ENCODE measurements at regions not wholly inside any gene's neighbourhood (a gene's known extent, or its start where the extent isn't known, plus 50 kb on each side); places are given as distances from the start of the nearest gene placed in this dataset.

- no peak overlapping the region for H2BK12ac ChIP-seq (ENCODE audit: low read depth, low read length)
- no peak overlapping the region for H3K18ac ChIP-seq (ENCODE audit: extremely low read depth, low read length)
- H4K5ac ChIP-seq (ENCODE audit: insufficient read length, low read depth, low read length) = no peak overlapping the region
- H4K8ac ChIP-seq (ENCODE audit: extremely low read depth, insufficient read depth, low read length) = no peak overlapping the region
- H3K56ac ChIP-seq (replicated peaks; ENCODE audit: insufficient read length, low read depth, low read length) = no peak overlapping the region
- H2BK20ac ChIP-seq (ENCODE audit: low read length) = no peak overlapping the region
- no peak overlapping the region for H2BK120ac ChIP-seq (replicated peaks; ENCODE audit: low read depth, low read length)
- no peak overlapping the region for H2BK15ac ChIP-seq (ENCODE audit: low read length)
- H3K79me1 ChIP-seq (ENCODE audit: low read depth, low read length) = no peaks in the 10 kb centered on the region
- WGBS, 2 experiments (ENCODE audit: extremely low coverage in 1 of 2, insufficient coverage in 1 of 2, insufficient read length in 1 of 2, insufficient replicate concordance in 2 of 2, low coverage in 1 of 2, low lambda C conversion rate in 2 of 2, missing lambda C conversion rate in 1 of 2) = 96% methylated on average over 4 of the region's 4 CpGs; no CpG with 5 or more reads in 1 of the 2 experiments
- no peak for FAIRE-seq
- POLR2A ChIA-PET (ENCODE audit: partially characterized antibody) = no interaction called here
- no peak for DNase-seq (ENCODE audit: low read depth in 1 of 2, low spot score in 2 of 2)
- H2BK5ac ChIP-seq (ENCODE audit: low read depth, low read length) = no peak overlapping the region
- CTCF ChIA-PET (ENCODE audit: partially characterized antibody) = interaction anchor here (0.6 kb wide), 1 partner anchor 36 kb away, joined by 3 read pairs; no protein-coding TSS in a partner anchor
- no peaks in the 10 kb centered on the region for H3K23me2 ChIP-seq (ENCODE audit: low read depth, low read length)
- no peaks in the 10 kb centered on the region for H3K36me3 ChIP-seq (ENCODE audit: control insufficient read depth in 2 of 4, insufficient read depth in 4 of 4, low read length in 3 of 4)
- TF ChIP-seq CTCF (IDR thresholded peaks at IDR 0.05; ENCODE audit: control extremely low read depth in 1 of 3, insufficient read depth in 1 of 3, low read depth in 1 of 3, low read length in 3 of 3) (no peak), HDAC2 (IDR thresholded peaks at IDR 0.05; ENCODE audit: borderline replicate concordance in 1 of 2, low read depth in 2 of 2, low read length in 2 of 2) (no peak), SP1 (IDR thresholded peaks at IDR 0.05; ENCODE audit: low read depth, low read length) (no peak), USF2 (IDR thresholded peaks at IDR 0.05; ENCODE audit: low read length) (no peak), HDAC6 (IDR thresholded peaks at IDR 0.05; ENCODE audit: low read depth, low read length) (no peak), CHD1 (IDR thresholded peaks at IDR 0.05; ENCODE audit: low read depth, low read length) (no peak), RNF2 (IDR thresholded peaks at IDR 0.05; ENCODE audit: borderline replicate concordance, low read depth, low read length, missing control alignments, poor library complexity, severe bottlenecking) (no peak), SP2 (IDR thresholded peaks at IDR 0.05; ENCODE audit: low read length) (no peak), POLR2AphosphoS5 (IDR thresholded peaks at IDR 0.05; ENCODE audit: low read depth, low read length) (no peak)
- no peaks in the 10 kb centered on the region for H3K27me3 ChIP-seq (replicated peaks in 1 of 4; ENCODE audit: control insufficient read depth in 3 of 4, extremely low read depth in 1 of 4, insufficient read depth in 3 of 4, low read length in 3 of 4)
- H3K14ac ChIP-seq (ENCODE audit: insufficient read length) = no peak overlapping the region
- no peak overlapping the region for H4K91ac ChIP-seq (replicated peaks; ENCODE audit: insufficient read length, low read length)
- no peak overlapping the region for H2AK5ac ChIP-seq (ENCODE audit: low read depth, low read length)
- H3K79me2 ChIP-seq (ENCODE audit: control insufficient read depth in 1 of 2, insufficient read depth in 2 of 2, low read length in 2 of 2) = no peaks in the 10 kb centered on the region
- no peak overlapping the region for H2AFZ ChIP-seq (ENCODE audit: low read length)
- H3K23ac ChIP-seq (ENCODE audit: insufficient read length) = no peak overlapping the region
- no peak overlapping the region for H3K9ac ChIP-seq (replicated peaks in 1 of 4; ENCODE audit: extremely low read depth in 1 of 4, low read depth in 3 of 4, low read length in 3 of 4)
- peaks cover 0 to under 1% (median 0%) of the 10 kb centered on the region in 4 experiments; a peak in 1 of 7 replicates for H3K4me1 ChIP-seq (replicated peaks in 1 of 4; ENCODE audit: control insufficient read depth in 3 of 4, insufficient read depth in 4 of 4, low read length in 3 of 4)
- H3K9me3 ChIP-seq (ENCODE audit: insufficient read depth in 2 of 2, low read depth in 1 of 2, low read length in 1 of 2) = peaks cover 3 to 4% of the 10 kb centered on the region in 2 experiments; a peak in 1 of 4 replicates
- no peak overlapping the region for H3K27ac ChIP-seq (ENCODE audit: low read depth, low read length)
- no peak overlapping the region for H3K4me2 ChIP-seq (ENCODE audit: insufficient read depth in 1 of 2, low read depth in 2 of 2, low read length in 2 of 2)
- H4K20me1 ChIP-seq (replicated peaks in 1 of 2; ENCODE audit: control insufficient read depth in 1 of 2, insufficient read depth in 2 of 2, low read length in 2 of 2) = no peaks in the 10 kb centered on the region
- no peak overlapping the region for H3K4ac ChIP-seq (replicated peaks; ENCODE audit: insufficient read length, low read depth, low read length)
- no peak overlapping the region for H3K4me3 ChIP-seq (ENCODE audit: extremely low read depth in 1 of 4, insufficient read depth in 2 of 4, low read depth in 3 of 4, low read length in 4 of 4)
Observed at GRCh38 chr1:58917436-58917835, 133.6 kb upstream of the JUN start.

Data from H1 (cell line).